Cardiac muscle cell (in vitro differentiated cells and primary cell): ENCODE measurements at regions not wholly inside any gene's neighbourhood (a gene's known extent, or its start where the extent isn't known, plus 50 kb on each side); places are given as distances from the start of the nearest gene placed in this dataset.

Experiments used
- DNase-seq, 2 donors: peaks; one replicate each; pipeline versions ENCODE4 v3.0.0 to v3.0.0-alpha.2; 2010 to 2017; ENCODE audit warnings: low read depth in 1 of 2, low spot score in 1 of 2
- H3K27ac ChIP-seq: fragments of 200-600 bp; sonication (generic); 2 replicates; pipeline ENCODE4 v1.5.1; 2016
- H3K27me3 ChIP-seq: fragments of 200-600 bp; sonication (generic); 2 replicates; pipeline ENCODE4 v1.6.0; 2016; ENCODE audit warnings: control low read depth
- H3K36me3 ChIP-seq: fragments of 200-600 bp; sonication (generic); 2 replicates; pipeline ENCODE4 v1.5.1; 2016; ENCODE audit warnings: control low read depth
- H3K4me1 ChIP-seq: fragments of 200-600 bp; sonication (generic); 2 replicates; pipeline ENCODE4 v1.8.1; 2017; ENCODE audit warnings: low read depth, mild to moderate bottlenecking, mixed run types
- H3K4me3 ChIP-seq: fragments of 200-600 bp; sonication (generic); 2 replicates; pipeline ENCODE4 v1.5.1; 2016; ENCODE audit warnings: mild to moderate bottlenecking
- H3K9me3 ChIP-seq: fragments of 200-600 bp; sonication (generic); 2 replicates; pipeline ENCODE4 v1.5.1; 2017; ENCODE audit warnings: low read depth, mild to moderate bottlenecking, control low read depth
- CTCF ChIP-seq: IDR thresholded peaks from 2 replicates; pipeline ENCODE4 v1.5.1; 2012; ENCODE audit warnings: low read depth, mild to moderate bottlenecking, low read length

- H3K27ac ChIP-seq = no peak overlapping the region
- no peaks in the 10 kb centered on the region for H3K27me3 ChIP-seq
- no peaks in the 10 kb centered on the region for H3K36me3 ChIP-seq
- no peaks in the 10 kb centered on the region for H3K9me3 ChIP-seq
- H3K4me1 ChIP-seq = peaks cover 8% of the 10 kb centered on the region
- no peak for TF ChIP-seq CTCF
- H3K4me3 ChIP-seq = no peak overlapping the region
- no peak for DNase-seq
These were observed 209.4 kb downstream of the DTWD2 start for GRCh38 chr5:118778941-118779340.

GRCh38 chr5:118777189-118777736, 211.1 kb downstream of the DTWD2 start:
- no peak for DNase-seq

GRCh38 chr5:118776755-118777154, 211.6 kb downstream of the DTWD2 start:
- Histone ChIP-seq H3K36me3 (no peaks in the 10 kb centered on the region), H3K9me3 (no peaks in the 10 kb centered on the region), H3K4me3 (no peak overlapping the region), H3K4me1 (peaks cover 8% of the 10 kb centered on the region), H3K27me3 (no peaks in the 10 kb centered on the region), H3K27ac (no peak overlapping the region)
- DNase-seq = no peak
- TF ChIP-seq CTCF = no peak

More at GRCh38 chr5:118777189-118777736, 211.1 kb downstream of the DTWD2 start:
- Histone ChIP-seq H3K9me3 (no peaks in the 10 kb centered on the region), H3K4me3 (no peak overlapping the region), H3K27me3 (no peaks in the 10 kb centered on the region), H3K27ac (no peak overlapping the region), H3K36me3 (no peaks in the 10 kb centered on the region), H3K4me1 (peaks cover 8% of the 10 kb centered on the region)
- TF ChIP-seq CTCF = no peak

GRCh38 chr5:118775790-118776499, 212.4 kb downstream of the DTWD2 start:
- H3K4me1 ChIP-seq = peaks cover 8% of the 10 kb centered on the region
- no peak overlapping the region for H3K4me3 ChIP-seq
- H3K9me3 ChIP-seq = no peaks in the 10 kb centered on the region
- H3K36me3 ChIP-seq = no peaks in the 10 kb centered on the region
- H3K27ac ChIP-seq = no peak overlapping the region
- DNase-seq = no peak
- no peaks in the 10 kb centered on the region for H3K27me3 ChIP-seq
- TF ChIP-seq CTCF = no peak

- H3K4me1 ChIP-seq = no peaks in the 10 kb centered on the region
- H3K27me3 ChIP-seq = no peaks in the 10 kb centered on the region
- TF ChIP-seq CTCF = no peak
- H3K27ac ChIP-seq = no peak overlapping the region
- no peaks in the 10 kb centered on the region for H3K9me3 ChIP-seq
- no peaks in the 10 kb centered on the region for H3K36me3 ChIP-seq
- no peak for DNase-seq
- H3K4me3 ChIP-seq = no peak overlapping the region
These were observed 219.7 kb downstream of the DTWD2 start for GRCh38 chr5:118768607-118769175.
